ENCODE measurements at regions not wholly inside any gene's neighbourhood (a gene's known extent, or its start where the extent isn't known, plus 50 kb on each side); places are given as distances from the start of the nearest gene placed in this dataset.
A peak's percentile ranks its signal among the peaks of the same experiment; 100 is the strongest.

GRCh38 chr12:91311081-91311480, 128.5 kb upstream of the DCN start:
- no peak for DNase-seq (ENCODE audit: low spot score)

- no peak for DNase-seq (ENCODE audit: low spot score)
Measured at GRCh38 chr12:91309450-91309849, 126.8 kb upstream of the DCN start.

- DNase-seq (ENCODE audit: low spot score): no peak
Measured at GRCh38 chr12:91307957-91308670, 125.5 kb upstream of the DCN start.

GRCh38 chr12:91290354-91290753, 107.7 kb upstream of the DCN start:
- no peak for DNase-seq (ENCODE audit: low spot score)

- DNase-seq (ENCODE audit: low spot score): peak; percentile 4
Measured at GRCh38 chr12:91289906-91290305, 107.3 kb upstream of the DCN start.

GRCh38 chr12:91289072-91289471, 106.5 kb upstream of the DCN start:
- no peak for DNase-seq (ENCODE audit: low spot score)

GRCh38 chr12:91287753-91288152, 105.1 kb upstream of the DCN start:
- DNase-seq (ENCODE audit: low spot score): no peak

GRCh38 chr12:91278126-91278525, 95.5 kb upstream of the DCN start:
- no peak for DNase-seq (ENCODE audit: low spot score)

- no peak for DNase-seq (ENCODE audit: low spot score)
Measured at GRCh38 chr12:91276509-91276908, 93.9 kb upstream of the DCN start.

GRCh38 chr12:91275321-91275720, 92.7 kb upstream of the DCN start:
- DNase-seq (ENCODE audit: low spot score): no peak

GRCh38 chr12:91274916-91275315, 92.3 kb upstream of the DCN start:
- no peak for DNase-seq (ENCODE audit: low spot score)

- DNase-seq (ENCODE audit: low spot score): no peak
Measured at GRCh38 chr12:91273560-91273959, 90.9 kb upstream of the DCN start.

GRCh38 chr12:91272461-91273063, 89.9 kb upstream of the DCN start:
- no peak for DNase-seq (ENCODE audit: low spot score)

- peak; percentile 16 for DNase-seq (ENCODE audit: low spot score)
Measured at GRCh38 chr12:91271185-91271584, 88.6 kb upstream of the DCN start.

GRCh38 chr12:91267039-91267438, 84.4 kb upstream of the DCN start:
- DNase-seq (ENCODE audit: low spot score): no peak

- DNase-seq (ENCODE audit: low spot score): no peak
Measured at GRCh38 chr12:91264178-91264577, 81.6 kb upstream of the DCN start.

- DNase-seq (ENCODE audit: low spot score): no peak
Measured at GRCh38 chr12:91261820-91262676, 79.4 kb upstream of the DCN start.

GRCh38 chr12:91256411-91256810, 73.8 kb upstream of the DCN start:
- DNase-seq (ENCODE audit: low spot score): no peak

- no peak for DNase-seq (ENCODE audit: low spot score)
Measured at GRCh38 chr12:91252341-91252740, 69.7 kb upstream of the DCN start.

GRCh38 chr12:91250273-91250665, 67.7 kb upstream of the DCN start:
- no peak for DNase-seq (ENCODE audit: low spot score)

GRCh38 chr12:91249518-91250272, 67.1 kb upstream of the DCN start:
- DNase-seq (ENCODE audit: low spot score): no peak

- no peak for DNase-seq (ENCODE audit: low spot score)
Measured at GRCh38 chr12:91249054-91249453, 66.4 kb upstream of the DCN start.
